H1 (cell line): ENCODE measurements at regions not wholly inside any gene's neighbourhood (a gene's known extent, or its start where the extent isn't known, plus 50 kb on each side); places are given as distances from the start of the nearest gene placed in this dataset.
A peak's percentile ranks its signal among the peaks of the same experiment; 100 is the strongest.

ENCODE experiments used
- CTCF ChIA-PET: fragments of 300-600 bp; sonication (Branson Sonifier 250); formaldehyde crosslinking; loops from one replicate; lab custom pipeline; 2021; ENCODE audit not compliant: partially characterized antibody; lab: Charles Lee
- POLR2A ChIA-PET: fragments of 300-600 bp; sonication (Branson Sonifier 250); formaldehyde crosslinking; loops from one replicate; lab custom pipeline; 2021; ENCODE audit warnings: inconsistent platforms; ENCODE audit not compliant: partially characterized antibody; lab: Charles Lee
- DNase-seq, 2 experiments: peaks; one replicate each; pipeline versions ENCODE4 v3.0.0 to v3.0.0-alpha.2; 2010 to 2022; ENCODE audit warnings: low spot score in 2 of 2, low read depth in 1 of 2, mixed read lengths in 1 of 2
- FAIRE-seq: peaks from 2 replicates; lab custom pipeline; 2011; peaks lifted over from hg19 to GRCh38; lab: Jason Lieb, UNC
- H2AFZ ChIP-seq: 2 replicates; pipeline ENCODE4 v1.8.1; 2012; ENCODE audit warnings: low read length, inconsistent platforms
- H2AK5ac ChIP-seq: 2 replicates; pipeline ENCODE4 v1.6.1; 2013; ENCODE audit warnings: low read depth, low read length
- H2BK120ac ChIP-seq: replicated peaks from 2 replicates; pipeline ENCODE3; 2013; ENCODE audit warnings: low read depth, low read length, inconsistent platforms
- H2BK12ac ChIP-seq: 2 replicates; pipeline ENCODE4 v1.6.1; 2013; ENCODE audit warnings: low read depth, low read length
- H2BK15ac ChIP-seq: 2 replicates; pipeline ENCODE4 v1.6.1; 2013; ENCODE audit warnings: low read length
- H2BK20ac ChIP-seq: 2 replicates; pipeline ENCODE4 v1.6.1; 2013; ENCODE audit warnings: low read length
- H2BK5ac ChIP-seq: 2 replicates; pipeline ENCODE4 v1.6.1; 2013; ENCODE audit warnings: low read depth, low read length
- H3K14ac ChIP-seq: 2 replicates; pipeline ENCODE4 v1.6.1; 2013; ENCODE audit warnings: inconsistent platforms; ENCODE audit not compliant: insufficient read length
- H3K18ac ChIP-seq: 2 replicates; pipeline ENCODE4 v1.6.1; 2013; ENCODE audit warnings: low read length; ENCODE audit errors: extremely low read depth
- H3K23ac ChIP-seq: 2 replicates; pipeline ENCODE4 v1.6.1; 2013; ENCODE audit warnings: inconsistent platforms; ENCODE audit not compliant: insufficient read length
- H3K23me2 ChIP-seq: 2 replicates; pipeline ENCODE4 v1.6.1; 2013; ENCODE audit warnings: low read depth, low read length
- H3K27ac ChIP-seq: 2 replicates; pipeline ENCODE4 v1.6.1; 2011; ENCODE audit warnings: low read depth, low read length, inconsistent platforms
- H3K27me3 ChIP-seq, 4 experiments: replicated peaks in 1 of 4; 1 replicate in 1 of 4; 2 replicates in 3 of 4; pipeline versions ENCODE4 v1.6.1 to v1.8.1; 2011 to 2013; ENCODE audit warnings: low read length in 3 of 4, mild to moderate bottlenecking in 3 of 4, inconsistent platforms in 2 of 4, mixed read lengths in 2 of 4, moderate library complexity in 1 of 4; ENCODE audit not compliant: control insufficient read depth in 3 of 4, insufficient read depth in 3 of 4; ENCODE audit errors: extremely low read depth in 1 of 4
- H3K36me3 ChIP-seq, 4 experiments: 2 replicates each; pipeline versions ENCODE4 v1.6.1 to v1.8.1; 2011 to 2013; ENCODE audit warnings: mild to moderate bottlenecking in 4 of 4, low read length in 3 of 4, moderate library complexity in 2 of 4, control low read depth in 1 of 4, inconsistent platforms in 1 of 4; ENCODE audit not compliant: insufficient read depth in 4 of 4, control insufficient read depth in 2 of 4
- H3K4ac ChIP-seq: replicated peaks from 2 replicates; pipeline ENCODE3; 2013; ENCODE audit warnings: low read length, low read depth, mixed read lengths, inconsistent platforms; ENCODE audit not compliant: insufficient read length
- H3K4me1 ChIP-seq, 4 experiments: replicated peaks in 1 of 4; 1 replicate in 1 of 4; 2 replicates in 3 of 4; pipeline versions ENCODE4 v1.6.1 to v1.8.1; 2011 to 2013; ENCODE audit warnings: low read length in 3 of 4, inconsistent platforms in 2 of 4, mixed read lengths in 1 of 4; ENCODE audit not compliant: insufficient read depth in 4 of 4, control insufficient read depth in 3 of 4
- H3K4me2 ChIP-seq, 2 experiments: 2 replicates each; pipeline versions ENCODE4 v1.6.1 to v1.8.1; 2011 to 2013; ENCODE audit warnings: low read depth in 2 of 2, low read length in 2 of 2, control low read depth in 1 of 2, inconsistent platforms in 1 of 2, mild to moderate bottlenecking in 1 of 2; ENCODE audit not compliant: insufficient read depth in 1 of 2
- H3K4me3 ChIP-seq, 4 experiments: fragments of 200-600, 300-600 bp in 1 of 4; sonication (generic), shearing (Covaris generic), sonication (Bioruptor Twin) in 1 of 4; 2 replicates each; pipeline versions ENCODE4 v1.5.1 to v1.8.1; 2011 to 2016; ENCODE audit warnings: low read length in 4 of 4, low read depth in 3 of 4, control low read depth in 2 of 4, inconsistent platforms in 2 of 4, mild to moderate bottlenecking in 2 of 4, mixed read lengths in 1 of 4, moderate library complexity in 1 of 4; ENCODE audit not compliant: insufficient read depth in 2 of 4; ENCODE audit errors: extremely low read depth in 1 of 4
- H3K56ac ChIP-seq: replicated peaks from 2 replicates; pipeline ENCODE3; 2013; ENCODE audit warnings: low read depth, mild to moderate bottlenecking, mixed read lengths, low read length, inconsistent platforms; ENCODE audit not compliant: insufficient read length
- H3K79me1 ChIP-seq: 2 replicates; pipeline ENCODE4 v1.6.1; 2013; ENCODE audit warnings: low read depth, low read length, control low read depth
- H3K79me2 ChIP-seq, 2 experiments: 2 replicates each; pipeline versions ENCODE4 v1.6.1 to v1.8.1; 2012 to 2013; ENCODE audit warnings: low read length in 2 of 2, mild to moderate bottlenecking in 2 of 2, inconsistent platforms in 1 of 2; ENCODE audit not compliant: insufficient read depth in 2 of 2, control insufficient read depth in 1 of 2
- H3K9ac ChIP-seq, 4 experiments: replicated peaks in 1 of 4; 1 replicate in 1 of 4; 2 replicates in 3 of 4; pipeline versions ENCODE4 v1.6.1 to v1.8.1; 2011 to 2013; ENCODE audit warnings: low read depth in 3 of 4, low read length in 3 of 4, control low read depth in 2 of 4, mild to moderate bottlenecking in 2 of 4, moderate library complexity in 2 of 4, inconsistent platforms in 1 of 4; ENCODE audit errors: extremely low read depth in 1 of 4
- H3K9me3 ChIP-seq, 2 experiments: 2 replicates each; pipeline versions ENCODE4 v1.6.1 to v1.8.1; 2012 to 2013; ENCODE audit warnings: mild to moderate bottlenecking in 2 of 2, moderate library complexity in 2 of 2, control low read depth in 1 of 2, inconsistent platforms in 1 of 2, low read depth in 1 of 2, low read length in 1 of 2, mixed read lengths in 1 of 2; ENCODE audit not compliant: insufficient read depth in 2 of 2
- H4K20me1 ChIP-seq, 2 experiments: replicated peaks in 1 of 2; 2 replicates each; pipeline versions ENCODE3 to v1.8.1; 2011 to 2013; ENCODE audit warnings: inconsistent platforms in 2 of 2, low read length in 2 of 2, mild to moderate bottlenecking in 1 of 2; ENCODE audit not compliant: insufficient read depth in 2 of 2, control insufficient read depth in 1 of 2
- H4K5ac ChIP-seq: 2 replicates; pipeline ENCODE4 v1.6.1; 2013; ENCODE audit warnings: low read length, low read depth, mixed read lengths, inconsistent platforms; ENCODE audit not compliant: insufficient read length
- H4K8ac ChIP-seq: 2 replicates; pipeline ENCODE4 v1.8.0; 2013; ENCODE audit warnings: mild to moderate bottlenecking, moderate library complexity, low read length, inconsistent platforms; ENCODE audit not compliant: insufficient read depth; ENCODE audit errors: extremely low read depth
- H4K91ac ChIP-seq: replicated peaks from 2 replicates; pipeline ENCODE3; 2013; ENCODE audit warnings: low read length, mixed read lengths, inconsistent platforms; ENCODE audit not compliant: insufficient read length
- CBX5 ChIP-seq: fragments of 300-800, 300-1000 bp; sonication (generic); IDR thresholded peaks from 2 replicates; pipeline ENCODE4 v1.7.1; 2016; ENCODE audit warnings: antibody characterized with exemption, low read length, low read depth
- CTBP2 ChIP-seq: IDR thresholded peaks from 2 replicates; pipeline ENCODE4 v1.7.0; 2011; ENCODE audit warnings: borderline replicate concordance, mild to moderate bottlenecking, moderate library complexity, mixed read lengths, low read length; ENCODE audit not compliant: insufficient read depth, insufficient read length
- EZH2 ChIP-seq: fragments of 200-600 bp; sonication (generic); IDR thresholded peaks from 2 replicates; pipeline ENCODE4 v1.7.1; 2012; ENCODE audit warnings: low read depth, mild to moderate bottlenecking, moderate library complexity, low read length, inconsistent platforms; ENCODE audit not compliant: severe bottlenecking
- KDM5A ChIP-seq: fragments of 200-600 bp; IDR thresholded peaks from 2 replicates; pipeline ENCODE4 v1.7.1; 2012; ENCODE audit warnings: mild to moderate bottlenecking, low read length, inconsistent platforms, mixed read lengths
- RAD21 ChIP-seq, 2 experiments: IDR thresholded peaks in 1 of 2; conservative IDR thresholded peaks in 1 of 2; 2 replicates each; pipeline ENCODE4 v1.6.1; 2011; ENCODE audit warnings: low read depth in 2 of 2, low read length in 2 of 2, improper control_type of control experiment in 1 of 2, inconsistent platforms in 1 of 2, mild to moderate bottlenecking in 1 of 2, moderate library complexity in 1 of 2
- RFX5 ChIP-seq: IDR thresholded peaks from 2 replicates; pipeline ENCODE4 v1.6.1; 2011; ENCODE audit warnings: low read depth, low read length, improper control_type of control experiment, borderline replicate concordance
- RXRA ChIP-seq: IDR thresholded peaks from 2 replicates; pipeline ENCODE4 v1.6.1; 2011; ENCODE audit warnings: low read depth, mild to moderate bottlenecking, low read length, moderate library complexity; ENCODE audit not compliant: insufficient read depth
- SRF ChIP-seq: IDR thresholded peaks from 2 replicates; pipeline ENCODE4 v1.6.1; 2011; ENCODE audit warnings: mild to moderate bottlenecking, low read depth, low read length, moderate library complexity
- TEAD4 ChIP-seq: IDR thresholded peaks from 2 replicates; pipeline ENCODE4 v1.6.1; 2012; ENCODE audit warnings: low read depth, low read length, inconsistent platforms, mixed read lengths
- WGBS, 2 experiments: shearing (Covaris generic) in 1 of 2; methylation state at CpG; one replicate each; pipeline versions ENCODE4 v1.1.6 to v1.1.7; 2013 to 2015; ENCODE audit warnings: low lambda C conversion rate in 2 of 2, mixed read lengths in 2 of 2, inconsistent platforms in 1 of 2, low coverage in 1 of 2, missing lambda C conversion rate in 1 of 2; ENCODE audit not compliant: insufficient replicate concordance in 2 of 2, insufficient coverage in 1 of 2, insufficient read length in 1 of 2; ENCODE audit errors: extremely low coverage in 1 of 2, missing lambda C conversion rate in 1 of 2; 5-methylcytosine and 5-hydroxymethylcytosine counted together
- TF ChIP-seq, protein P1 (sequence below): IDR thresholded peaks from 2 replicates; pipeline ENCODE4 v1.6.1; 2012; ENCODE audit warnings: inconsistent platforms

DNA sequence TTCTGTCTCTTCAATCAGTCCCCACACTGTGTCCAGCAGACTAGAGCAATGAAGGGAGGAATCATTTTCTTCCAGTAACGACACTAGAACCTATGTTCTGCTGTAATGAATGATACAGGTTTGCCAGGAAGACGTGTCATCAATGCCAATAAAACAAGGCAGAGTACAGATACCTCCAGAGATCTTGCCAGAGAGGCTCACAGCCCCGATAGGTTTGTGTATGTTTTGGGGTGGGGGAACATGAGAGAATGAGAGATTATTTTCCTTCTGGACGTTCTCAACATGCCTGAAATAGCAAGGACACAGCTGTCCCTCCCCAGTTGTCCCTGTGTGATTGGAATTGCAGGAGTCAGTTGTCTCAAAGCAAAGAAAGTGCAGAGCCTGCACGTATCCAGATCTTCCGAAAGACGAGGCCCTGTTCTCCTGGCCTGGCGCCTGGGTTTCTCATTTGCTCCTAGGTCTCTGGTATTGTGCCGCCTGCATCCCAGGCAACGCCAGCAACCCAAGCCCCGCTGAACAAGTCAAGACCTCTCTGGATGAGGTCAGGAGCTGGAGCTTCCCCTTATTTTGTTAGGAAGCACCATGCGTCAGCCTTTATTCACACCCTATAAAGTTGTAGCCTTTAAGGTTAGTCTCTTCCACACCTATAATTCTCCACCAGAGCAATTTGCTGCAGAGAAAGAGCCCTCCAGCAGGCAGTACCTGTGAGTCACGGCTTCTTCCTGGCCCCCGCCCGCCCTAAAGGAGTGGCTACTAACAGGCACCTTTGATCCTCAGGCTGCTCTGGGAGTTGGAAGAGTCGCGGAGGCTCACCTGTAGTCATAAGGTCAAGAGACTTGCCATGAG, 130.5 kb downstream of the TOMM20 start:
- no peak overlapping the region for H2BK20ac ChIP-seq
- ChIA-PET POLR2A (interaction anchor here (1.7 kb wide), 1 partner anchor 27 kb away, joined by 5 read pairs; no protein-coding TSS in a partner anchor), CTCF (interaction anchor here (0.8 kb wide), 1 partner anchor 400 kb away, joined by 3 read pairs; no protein-coding TSS in a partner anchor)
- H4K20me1 ChIP-seq = no peaks in the 10 kb centered on the region
- H4K91ac ChIP-seq = no peak overlapping the region
- no peak overlapping the region for H2AK5ac ChIP-seq
- no peak overlapping the region for H2BK120ac ChIP-seq
- TF ChIP-seq SRF = no peak
- no peak for TF ChIP-seq CTBP2
- no peak; a peak in 1 of 4 replicates for TF ChIP-seq RAD21 (IDR thresholded peaks at IDR 0.05 in 1 of 2, conservative IDR thresholded peaks at IDR 0.05 in 1 of 2; ENCODE audit: low read depth in 2 of 2, low read length in 2 of 2)
- no peak for TF ChIP-seq CBX5
- TF ChIP-seq KDM5A = no peak
- TF ChIP-seq, protein P1, sequence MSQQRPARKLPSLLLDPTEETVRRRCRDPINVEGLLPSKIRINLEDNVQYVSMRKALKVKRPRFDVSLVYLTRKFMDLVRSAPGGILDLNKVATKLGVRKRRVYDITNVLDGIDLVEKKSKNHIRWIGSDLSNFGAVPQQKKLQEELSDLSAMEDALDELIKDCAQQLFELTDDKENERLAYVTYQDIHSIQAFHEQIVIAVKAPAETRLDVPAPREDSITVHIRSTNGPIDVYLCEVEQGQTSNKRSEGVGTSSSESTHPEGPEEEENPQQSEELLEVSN = no peak
- TF ChIP-seq TEAD4 = no peak
- TF ChIP-seq EZH2 = no peak
- TF ChIP-seq RXRA = no peak
- no peak for TF ChIP-seq RFX5
- H4K8ac ChIP-seq = no peak overlapping the region; the same call in 1 of the 2 replicates
- H3K9ac ChIP-seq = no peak overlapping the region
- WGBS, 2 experiments = 82% methylated on average over 17 of the region's 17 CpGs; no CpG with 5 or more reads in 1 of the 2 experiments
- no peak overlapping the region for H4K5ac ChIP-seq
- H3K27me3 ChIP-seq = no peaks in the 10 kb centered on the region
- H3K56ac ChIP-seq = no peak overlapping the region
- H3K23ac ChIP-seq = no peak overlapping the region
- no peak overlapping the region for H3K18ac ChIP-seq
- no peak for DNase-seq
- H3K4me1 ChIP-seq = no peaks in the 10 kb centered on the region; a peak in 1 of 7 replicates
- no peak overlapping the region for H2BK15ac ChIP-seq
- H3K4ac ChIP-seq = no peak overlapping the region
- no peak overlapping the region for H3K4me2 ChIP-seq
- H3K79me2 ChIP-seq = no peaks in the 10 kb centered on the region
- H3K23me2 ChIP-seq = no peaks in the 10 kb centered on the region
- H3K36me3 ChIP-seq = no peaks in the 10 kb centered on the region
- no peak overlapping the region for H2BK12ac ChIP-seq
- H3K79me1 ChIP-seq = no peaks in the 10 kb centered on the region
- no peak overlapping the region for H2BK5ac ChIP-seq
- no peak for FAIRE-seq
- H3K27ac ChIP-seq = no peak overlapping the region
- H3K14ac ChIP-seq = no peak overlapping the region
- no peak overlapping the region for H3K4me3 ChIP-seq
- H3K9me3 ChIP-seq = no peaks in the 10 kb centered on the region
- H2AFZ ChIP-seq = peak overlapping the region; percentile 38; the same call in 1 of the 2 replicates
